ENCODE measurements at regions not wholly inside any gene's neighbourhood (a gene's known extent, or its start where the extent isn't known, plus 50 kb on each side); places are given as distances from the start of the nearest gene placed in this dataset.

- DNase-seq (ENCODE audit: extremely low spot score), result no peak
- POLR2A ChIA-PET, result no interaction called here
- CTCF ChIA-PET, result interaction anchor here (0.8 to 1.5 kb wide), 4 partner anchors 10 to 55 kb away, joined by 3 to 4 read pairs (median 4); no protein-coding TSS in a partner anchor
- no peak for TF ChIP-seq CTCF (IDR thresholded peaks at IDR 0.05; ENCODE audit: control extremely low read depth, extremely low read depth, low read depth, missing control alignments)
These were observed 507.8 kb downstream of the TUSC7 start for GRCh38 chr3:117217355-117217754.

- CTCF ChIA-PET, result interaction anchor here (0.8 to 1.5 kb wide), 4 partner anchors 9 to 16 kb away, joined by 3 to 4 read pairs (median 4); no protein-coding TSS in a partner anchor
- POLR2A ChIA-PET, result no interaction called here
- TF ChIP-seq CTCF (IDR thresholded peaks at IDR 0.05; ENCODE audit: control extremely low read depth, extremely low read depth, low read depth, missing control alignments), result no peak
- no peak for DNase-seq (ENCODE audit: extremely low spot score)
These were observed 508.3 kb downstream of the TUSC7 start for GRCh38 chr3:117217760-117218316.

- TF ChIP-seq CTCF (IDR thresholded peaks at IDR 0.05; ENCODE audit: control extremely low read depth, extremely low read depth, low read depth, missing control alignments), result no peak
- CTCF ChIA-PET, result interaction anchor here (1.2 kb wide), 1 partner anchor 10 kb away, joined by 4 read pairs; no protein-coding TSS in a partner anchor
- POLR2A ChIA-PET, result no interaction called here
- no peak for DNase-seq (ENCODE audit: extremely low spot score)
These were observed 509.1 kb downstream of the TUSC7 start for GRCh38 chr3:117218641-117219048.

GRCh38 chr3:117219296-117219695 lies 509.7 kb downstream of the TUSC7 start:
- ChIA-PET CTCF (interaction anchor here (1.2 kb wide), 1 partner anchor 9 kb away, joined by 4 read pairs; no protein-coding TSS in a partner anchor), POLR2A (no interaction called here)
- TF ChIP-seq CTCF (IDR thresholded peaks at IDR 0.05; ENCODE audit: control extremely low read depth, extremely low read depth, low read depth, missing control alignments), result no peak
- DNase-seq (ENCODE audit: extremely low spot score), result no peak

- TF ChIP-seq CTCF (IDR thresholded peaks at IDR 0.05; ENCODE audit: control extremely low read depth, extremely low read depth, low read depth, missing control alignments), result no peak
- DNase-seq (ENCODE audit: extremely low spot score), result no peak
- POLR2A ChIA-PET, result no interaction called here
- CTCF ChIA-PET, result interaction anchor here (1.1 to 1.6 kb wide), 4 partner anchors 9 to 14 kb away, joined by 3 to 4 read pairs (median 4); no protein-coding TSS in a partner anchor
These were observed 517.4 kb downstream of the TUSC7 start for GRCh38 chr3:117226932-117227331.

GRCh38 chr3:117228466-117228865 lies 518.9 kb downstream of the TUSC7 start:
- POLR2A ChIA-PET, result no interaction called here
- DNase-seq (ENCODE audit: extremely low spot score), result no peak
- TF ChIP-seq CTCF (IDR thresholded peaks at IDR 0.05; ENCODE audit: control extremely low read depth, extremely low read depth, low read depth, missing control alignments), result no peak
- CTCF ChIA-PET, result interaction anchor here (0.7 to 1.5 kb wide), 3 partner anchors 8 to 20 kb away, joined by 3 to 4 read pairs (median 4); no protein-coding TSS in a partner anchor
